ENCODE measurements at regions not wholly inside any gene's neighbourhood (a gene's known extent, or its start where the extent isn't known, plus 50 kb on each side); places are given as distances from the start of the nearest gene placed in this dataset.

GRCh38 chr2:2721296-2721835, 390.3 kb upstream of the MYT1L start:
- no peak for TF ChIP-seq NFYB (IDR thresholded peaks at IDR 0.05; ENCODE audit: insufficient read depth, low read depth, low read length)
- TF ChIP-seq MXI1 (IDR thresholded peaks at IDR 0.05; ENCODE audit: low read depth, low read length): no peak
- no peak for TF ChIP-seq MTA2 (IDR thresholded peaks at IDR 0.05; ENCODE audit: low read depth)
- no peak for TF ChIP-seq HDAC2 (IDR thresholded peaks at IDR 0.05)
- TF ChIP-seq SKIL (IDR thresholded peaks at IDR 0.05; ENCODE audit: low read depth, poor library complexity, severe bottlenecking): no peak
- TF ChIP-seq CTCF (IDR thresholded peaks at IDR 0.05 in 2 of 3, conservative IDR thresholded peaks at IDR 0.05 in 1 of 3; ENCODE audit: control insufficient read depth in 2 of 3, extremely low read depth in 1 of 3, insufficient read depth in 1 of 3, low read depth in 3 of 3, low read length in 3 of 3): no peak
- no peak for TF ChIP-seq JUNB (IDR thresholded peaks at IDR 0.05)
- no peak for TF ChIP-seq CBX5 (IDR thresholded peaks at IDR 0.05; ENCODE audit: low read depth)
- TF ChIP-seq CBFB (IDR thresholded peaks at IDR 0.05; ENCODE audit: low read depth): no peak
- TF ChIP-seq EZH2 (IDR thresholded peaks at IDR 0.05; ENCODE audit: borderline replicate concordance, control insufficient read depth, low read depth, low read length): no peak
- no peak for TF ChIP-seq RFX5 (IDR thresholded peaks at IDR 0.05; ENCODE audit: low read depth, low read length)
- TF ChIP-seq ATF3 (IDR thresholded peaks at IDR 0.05; ENCODE audit: borderline replicate concordance, extremely low read depth, low read depth, low read length): no peak
- no peak for TF ChIP-seq SP1 (IDR thresholded peaks at IDR 0.05; ENCODE audit: low read depth, low read length)

Data from GM12878 (cell line).